Keratinocyte (primary cell): ENCODE measurements at regions not wholly inside any gene's neighbourhood (a gene's known extent, or its start where the extent isn't known, plus 50 kb on each side); places are given as distances from the start of the nearest gene placed in this dataset.

Experiments used
- DNase-seq: peaks from one replicate; pipeline ENCODE4 v3.0.0-alpha.2; 2011; ENCODE audit warnings: low read depth, missing footprints, low spot score
- FAIRE-seq: peaks from 2 replicates; lab custom pipeline; 2011; peaks lifted over from hg19 to GRCh38; lab: Jason Lieb, UNC
- H2AFZ ChIP-seq: 2 replicates; pipeline ENCODE4 v1.6.0; 2012; ENCODE audit warnings: low read length, control low read depth, inconsistent platforms; ENCODE audit not compliant: control insufficient read depth
- H3K27ac ChIP-seq: 2 replicates; pipeline ENCODE4 v1.5.1; 2011; ENCODE audit warnings: low read length; ENCODE audit not compliant: control insufficient read depth, insufficient read depth
- H3K27me3 ChIP-seq: 3 replicates; pipeline ENCODE4 v1.6.0; 2011; ENCODE audit warnings: low read length; ENCODE audit not compliant: control insufficient read depth, insufficient read depth; ENCODE audit errors: extremely low read depth
- H3K36me3 ChIP-seq, 2 experiments: 2 replicates in 1 of 2; 3 replicates in 1 of 2; pipeline ENCODE4 v1.5.1; 2011; ENCODE audit warnings: low read length in 2 of 2, mild to moderate bottlenecking in 1 of 2; ENCODE audit not compliant: control insufficient read depth in 2 of 2, insufficient read depth in 2 of 2; ENCODE audit errors: extremely low read depth in 1 of 2
- H3K4me1 ChIP-seq: 3 replicates; pipeline ENCODE4 v1.5.1; 2011; ENCODE audit warnings: low read length; ENCODE audit not compliant: control insufficient read depth, insufficient read depth; ENCODE audit errors: extremely low read depth
- H3K4me2 ChIP-seq: 3 replicates; pipeline ENCODE4 v1.6.0; 2011; ENCODE audit warnings: low read depth, low read length; ENCODE audit not compliant: control insufficient read depth, insufficient read depth; ENCODE audit errors: extremely low read depth
- H3K4me3 ChIP-seq, 3 experiments: fragments of 200-600 bp in 1 of 3; sonication (generic) in 1 of 3; 2 replicates in 2 of 3; 3 replicates in 1 of 3; pipeline ENCODE4 v1.5.1; 2011 to 2016; ENCODE audit warnings: low read length in 3 of 3, mild to moderate bottlenecking in 3 of 3, control low read depth in 2 of 3, inconsistent platforms in 1 of 3, low read depth in 1 of 3, mixed read lengths in 1 of 3, mixed run types in 1 of 3, moderate library complexity in 1 of 3; ENCODE audit not compliant: control insufficient read depth in 2 of 3, insufficient read depth in 2 of 3; ENCODE audit errors: extremely low read depth in 1 of 3
- H3K79me2 ChIP-seq: 2 replicates; pipeline ENCODE4 v1.6.0; 2012; ENCODE audit warnings: low read length; ENCODE audit not compliant: control insufficient read depth, insufficient read depth
- H3K9ac ChIP-seq: 3 replicates; pipeline ENCODE4 v1.6.0; 2011; ENCODE audit warnings: low read length; ENCODE audit not compliant: control insufficient read depth, insufficient read depth; ENCODE audit errors: extremely low read depth
- H3K9me1 ChIP-seq: 3 replicates; pipeline ENCODE4 v1.6.0; 2011; ENCODE audit warnings: low read length; ENCODE audit not compliant: control insufficient read depth, insufficient read depth; ENCODE audit errors: extremely low read depth
- H3K9me3 ChIP-seq: 2 replicates; pipeline ENCODE4 v1.5.1; 2012; ENCODE audit warnings: low read depth, low read length; ENCODE audit not compliant: control insufficient read depth
- H4K20me1 ChIP-seq: 3 replicates; pipeline ENCODE4 v1.6.0; 2011; ENCODE audit warnings: low read length; ENCODE audit not compliant: control insufficient read depth, insufficient read depth; ENCODE audit errors: extremely low read depth
- EZH2 ChIP-seq: IDR thresholded peaks from one replicate; pipeline ENCODE4 v1.6.1; 2012; ENCODE audit warnings: inconsistent platforms, mild to moderate bottlenecking, low read length, moderate library complexity
- dilution Hi-C: fragments of 300-500 bp; cut with MboI; formaldehyde crosslinking; loops from one replicate; pipeline ENCODE4 v1.7.0; 2020; ENCODE audit warnings: low sequenced_read_pairs; ENCODE audit not compliant: extremely low pct_ligation_motif_present
- TF ChIP-seq, protein P1 (sequence below), 3 experiments: IDR thresholded peaks in 1 of 3; conservative IDR thresholded peaks in 1 of 3; optimal IDR thresholded peaks in 1 of 3; 2 replicates in 2 of 3; 3 replicates in 1 of 3; pipeline versions ENCODE3 to v1.5.1; 2011; ENCODE audit warnings: low read length in 3 of 3, mild to moderate bottlenecking in 3 of 3, moderate library complexity in 2 of 3, control low read depth in 1 of 3, inconsistent platforms in 1 of 3; ENCODE audit not compliant: insufficient read depth in 2 of 3; ENCODE audit errors: extremely low read depth in 1 of 3

DNA sequence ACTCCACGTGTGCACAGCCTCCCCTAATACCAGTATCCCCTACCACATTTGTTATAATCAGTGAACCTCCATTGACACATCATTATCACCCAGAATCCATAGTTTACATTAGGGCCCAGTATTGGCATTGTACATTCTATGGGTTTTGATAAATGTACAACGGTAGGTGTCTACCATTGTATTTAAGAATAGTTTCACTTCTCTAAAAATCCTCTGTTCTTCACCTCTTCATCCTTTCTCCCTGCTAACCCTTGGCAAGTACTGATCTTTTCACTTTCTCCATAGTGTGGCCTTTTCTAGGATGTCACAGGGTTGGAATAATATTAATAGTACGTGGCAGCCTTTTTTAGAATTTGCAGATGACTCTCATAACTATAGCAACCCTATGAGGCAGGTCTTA, 353.8 kb downstream of the DDX10 start:
- Histone ChIP-seq H3K27ac (no peak overlapping the region), H3K4me1 (peaks cover 7% of the 10 kb centered on the region), H3K36me3 (no peaks in the 10 kb centered on the region), H3K9me1 (no peaks in the 10 kb centered on the region), H3K9ac (no peak overlapping the region), H3K4me2 (no peak overlapping the region), H2AFZ (no peak overlapping the region), H3K27me3 (no peaks in the 10 kb centered on the region), H3K4me3 (no peak overlapping the region), H4K20me1 (no peaks in the 10 kb centered on the region), H3K79me2 (no peaks in the 10 kb centered on the region), H3K9me3 (no peaks in the 10 kb centered on the region)
- dilution Hi-C loops: no loop called here
- FAIRE-seq (no peak), DNase-seq (no peak)
- no peak for TF ChIP-seq EZH2

DNA sequence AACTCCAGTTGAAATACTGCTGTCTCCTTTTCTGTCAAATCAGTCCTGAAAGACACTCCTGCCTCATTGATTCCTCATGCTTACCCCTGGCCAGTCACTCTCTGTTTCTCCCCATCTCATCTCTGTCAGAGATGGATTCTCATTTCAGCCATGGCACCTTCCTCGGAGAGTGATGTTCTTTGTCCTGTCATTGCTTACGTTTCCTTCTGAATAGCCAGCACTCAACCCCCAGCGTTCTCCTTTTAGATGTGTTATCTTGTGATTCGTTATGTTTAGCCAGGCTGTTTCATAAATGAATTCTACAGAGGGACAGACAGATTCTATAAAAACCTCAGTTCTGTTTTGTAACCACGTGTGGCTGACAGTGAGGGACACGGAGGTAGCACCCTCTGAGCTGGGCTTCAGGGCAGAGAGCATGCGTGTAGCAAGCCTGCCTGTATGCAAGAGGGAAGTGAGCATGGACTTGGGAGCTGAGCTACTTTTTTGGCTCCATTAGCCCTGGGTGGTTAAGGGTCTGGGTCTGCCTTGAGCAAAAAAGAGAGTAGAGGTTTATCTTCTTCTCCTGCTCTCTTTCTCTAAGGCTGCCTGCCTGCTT, 354.6 kb downstream of the DDX10 start:
- Histone ChIP-seq H3K4me2 (no peak overlapping the region), H3K4me1 (peaks cover 7% of the 10 kb centered on the region), H3K9me1 (no peaks in the 10 kb centered on the region), H2AFZ (no peak overlapping the region), H3K27me3 (no peaks in the 10 kb centered on the region), H3K9me3 (no peaks in the 10 kb centered on the region), H3K4me3 (no peak overlapping the region), H3K9ac (no peak overlapping the region), H3K79me2 (no peaks in the 10 kb centered on the region), H3K27ac (no peak overlapping the region), H3K36me3 (no peaks in the 10 kb centered on the region), H4K20me1 (no peaks in the 10 kb centered on the region)
- dilution Hi-C loops: no loop called here
- no peak for FAIRE-seq
- TF ChIP-seq EZH2: no peak
- TF ChIP-seq, protein P1, sequence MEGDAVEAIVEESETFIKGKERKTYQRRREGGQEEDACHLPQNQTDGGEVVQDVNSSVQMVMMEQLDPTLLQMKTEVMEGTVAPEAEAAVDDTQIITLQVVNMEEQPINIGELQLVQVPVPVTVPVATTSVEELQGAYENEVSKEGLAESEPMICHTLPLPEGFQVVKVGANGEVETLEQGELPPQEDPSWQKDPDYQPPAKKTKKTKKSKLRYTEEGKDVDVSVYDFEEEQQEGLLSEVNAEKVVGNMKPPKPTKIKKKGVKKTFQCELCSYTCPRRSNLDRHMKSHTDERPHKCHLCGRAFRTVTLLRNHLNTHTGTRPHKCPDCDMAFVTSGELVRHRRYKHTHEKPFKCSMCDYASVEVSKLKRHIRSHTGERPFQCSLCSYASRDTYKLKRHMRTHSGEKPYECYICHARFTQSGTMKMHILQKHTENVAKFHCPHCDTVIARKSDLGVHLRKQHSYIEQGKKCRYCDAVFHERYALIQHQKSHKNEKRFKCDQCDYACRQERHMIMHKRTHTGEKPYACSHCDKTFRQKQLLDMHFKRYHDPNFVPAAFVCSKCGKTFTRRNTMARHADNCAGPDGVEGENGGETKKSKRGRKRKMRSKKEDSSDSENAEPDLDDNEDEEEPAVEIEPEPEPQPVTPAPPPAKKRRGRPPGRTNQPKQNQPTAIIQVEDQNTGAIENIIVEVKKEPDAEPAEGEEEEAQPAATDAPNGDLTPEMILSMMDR (optimal IDR thresholded peaks at IDR 0.05 in 1 of 3, IDR thresholded peaks at IDR 0.05 in 1 of 3, conservative IDR thresholded peaks at IDR 0.05 in 1 of 3; ENCODE audit: extremely low read depth in 1 of 3, insufficient read depth in 2 of 3, low read length in 3 of 3): no peak
- no peak for DNase-seq

DNA sequence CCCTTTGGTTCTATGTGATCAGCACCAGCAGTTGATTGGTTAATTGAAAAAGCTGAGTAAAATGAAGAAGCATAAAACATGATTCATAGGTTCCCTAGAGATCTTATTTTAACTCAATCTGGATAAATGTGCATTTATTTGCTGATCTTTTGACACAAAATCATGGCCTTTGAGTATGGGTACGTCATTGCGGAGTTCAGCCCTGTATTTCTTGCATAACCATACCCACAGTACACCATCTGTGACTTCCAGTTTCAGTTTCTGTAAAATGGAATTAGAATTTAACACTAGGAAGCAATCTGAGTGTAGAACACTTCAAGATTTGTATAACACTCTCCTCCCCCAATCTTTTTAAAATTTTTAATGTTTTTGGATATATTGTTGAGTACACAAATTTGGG, 358.2 kb downstream of the DDX10 start:
- dilution Hi-C loops: no loop called here

More for the DNA sequence above, 358.2 kb downstream of the DDX10 start:
- Histone ChIP-seq H3K4me3 (no peak overlapping the region), H3K4me2 (no peak overlapping the region), H3K27ac (no peak overlapping the region), H4K20me1 (no peaks in the 10 kb centered on the region), H2AFZ (no peak overlapping the region), H3K9me1 (no peaks in the 10 kb centered on the region), H3K9ac (no peak overlapping the region), H3K27me3 (no peaks in the 10 kb centered on the region), H3K36me3 (no peaks in the 10 kb centered on the region), H3K4me1 (no peaks in the 10 kb centered on the region), H3K9me3 (no peaks in the 10 kb centered on the region), H3K79me2 (no peaks in the 10 kb centered on the region)
- DNase-seq (no peak), FAIRE-seq (no peak)
- TF ChIP-seq EZH2: no peak
- TF ChIP-seq, protein P1 (optimal IDR thresholded peaks at IDR 0.05 in 1 of 3, IDR thresholded peaks at IDR 0.05 in 1 of 3, conservative IDR thresholded peaks at IDR 0.05 in 1 of 3; ENCODE audit: extremely low read depth in 1 of 3, insufficient read depth in 2 of 3, low read length in 3 of 3): no peak
